Prostate gland (tissue), 2 donors: ENCODE measurements at regions not wholly inside any gene's neighbourhood (a gene's known extent, or its start where the extent isn't known, plus 50 kb on each side); places are given as distances from the start of the nearest gene placed in this dataset.

Experiments
- POLR2A ChIP-seq: fragments of 450-650 bp; IDR thresholded peaks from one replicate; pipeline ENCODE4 v1.6.1; 2016; ENCODE audit warnings: antibody characterized with exemption, mild to moderate bottlenecking
- POLR2AphosphoS5 ChIP-seq: sonication (generic); formaldehyde crosslinking; IDR thresholded peaks from one replicate; pipeline ENCODE4 v1.6.1; 2017; ENCODE audit warnings: antibody characterized with exemption
- TF ChIP-seq, protein P1 (sequence below), 4 experiments: fragments of 200-600 bp in 2 of 4; fragments of 450-650 bp in 2 of 4; sonication (generic) in 2 of 4; IDR thresholded peaks; 1 replicate in 3 of 4; 2 replicates in 1 of 4; pipeline ENCODE4 v1.5.1; 2016 to 2019; ENCODE audit warnings: antibody characterized with exemption in 4 of 4, mild to moderate bottlenecking in 2 of 4, moderate library complexity in 2 of 4

DNA sequence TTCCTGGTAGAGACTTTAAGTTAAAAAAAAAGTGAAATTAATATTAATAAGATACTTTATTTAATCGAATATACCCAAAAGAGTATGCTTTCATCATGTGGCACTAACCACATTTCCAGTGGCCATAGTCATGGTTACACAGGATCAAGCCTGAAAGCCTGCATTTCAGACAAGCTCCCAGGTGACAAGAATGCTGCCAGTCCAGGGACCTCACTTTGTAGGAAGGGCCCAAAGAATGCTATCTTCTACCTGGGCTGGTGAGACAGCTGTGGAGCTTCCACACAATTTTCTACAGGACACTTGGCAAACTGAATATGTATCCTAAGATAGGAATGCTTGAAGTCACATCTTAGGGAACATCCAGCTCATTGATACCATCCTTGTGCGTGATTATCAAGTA lies 203.8 kb downstream of the AUH start:
- TF ChIP-seq, protein P1, sequence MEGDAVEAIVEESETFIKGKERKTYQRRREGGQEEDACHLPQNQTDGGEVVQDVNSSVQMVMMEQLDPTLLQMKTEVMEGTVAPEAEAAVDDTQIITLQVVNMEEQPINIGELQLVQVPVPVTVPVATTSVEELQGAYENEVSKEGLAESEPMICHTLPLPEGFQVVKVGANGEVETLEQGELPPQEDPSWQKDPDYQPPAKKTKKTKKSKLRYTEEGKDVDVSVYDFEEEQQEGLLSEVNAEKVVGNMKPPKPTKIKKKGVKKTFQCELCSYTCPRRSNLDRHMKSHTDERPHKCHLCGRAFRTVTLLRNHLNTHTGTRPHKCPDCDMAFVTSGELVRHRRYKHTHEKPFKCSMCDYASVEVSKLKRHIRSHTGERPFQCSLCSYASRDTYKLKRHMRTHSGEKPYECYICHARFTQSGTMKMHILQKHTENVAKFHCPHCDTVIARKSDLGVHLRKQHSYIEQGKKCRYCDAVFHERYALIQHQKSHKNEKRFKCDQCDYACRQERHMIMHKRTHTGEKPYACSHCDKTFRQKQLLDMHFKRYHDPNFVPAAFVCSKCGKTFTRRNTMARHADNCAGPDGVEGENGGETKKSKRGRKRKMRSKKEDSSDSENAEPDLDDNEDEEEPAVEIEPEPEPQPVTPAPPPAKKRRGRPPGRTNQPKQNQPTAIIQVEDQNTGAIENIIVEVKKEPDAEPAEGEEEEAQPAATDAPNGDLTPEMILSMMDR (IDR thresholded peaks at IDR 0.05) = no peak
- TF ChIP-seq POLR2A (no peak), POLR2AphosphoS5 (no peak)
